Fibroblast of pulmonary artery (primary cell): ENCODE measurements at regions not wholly inside any gene's neighbourhood (a gene's known extent, or its start where the extent isn't known, plus 50 kb on each side); places are given as distances from the start of the nearest gene placed in this dataset.

Experiments used
- DNase-seq: peaks from one replicate; pipeline ENCODE4 v3.0.0-alpha.2; 2010; ENCODE audit warnings: low read depth
- H3K4me3 ChIP-seq: replicated peaks from 2 replicates; pipeline ENCODE4 v1.5.1; 2011; ENCODE audit warnings: low read depth, mild to moderate bottlenecking, control low read depth, low read length, moderate library complexity
- TF ChIP-seq, protein P1 (sequence below): IDR thresholded peaks from 2 replicates; pipeline ENCODE4 v1.5.1; 2011; ENCODE audit warnings: mild to moderate bottlenecking, control low read depth, low read length, inconsistent platforms; ENCODE audit errors: missing control alignments

- peak; percentile 87 for DNase-seq
- TF ChIP-seq, protein P1, sequence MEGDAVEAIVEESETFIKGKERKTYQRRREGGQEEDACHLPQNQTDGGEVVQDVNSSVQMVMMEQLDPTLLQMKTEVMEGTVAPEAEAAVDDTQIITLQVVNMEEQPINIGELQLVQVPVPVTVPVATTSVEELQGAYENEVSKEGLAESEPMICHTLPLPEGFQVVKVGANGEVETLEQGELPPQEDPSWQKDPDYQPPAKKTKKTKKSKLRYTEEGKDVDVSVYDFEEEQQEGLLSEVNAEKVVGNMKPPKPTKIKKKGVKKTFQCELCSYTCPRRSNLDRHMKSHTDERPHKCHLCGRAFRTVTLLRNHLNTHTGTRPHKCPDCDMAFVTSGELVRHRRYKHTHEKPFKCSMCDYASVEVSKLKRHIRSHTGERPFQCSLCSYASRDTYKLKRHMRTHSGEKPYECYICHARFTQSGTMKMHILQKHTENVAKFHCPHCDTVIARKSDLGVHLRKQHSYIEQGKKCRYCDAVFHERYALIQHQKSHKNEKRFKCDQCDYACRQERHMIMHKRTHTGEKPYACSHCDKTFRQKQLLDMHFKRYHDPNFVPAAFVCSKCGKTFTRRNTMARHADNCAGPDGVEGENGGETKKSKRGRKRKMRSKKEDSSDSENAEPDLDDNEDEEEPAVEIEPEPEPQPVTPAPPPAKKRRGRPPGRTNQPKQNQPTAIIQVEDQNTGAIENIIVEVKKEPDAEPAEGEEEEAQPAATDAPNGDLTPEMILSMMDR = peak; percentile 68
- no peak overlapping the region for H3K4me3 ChIP-seq
Observed at GRCh38 chr6:26175428-26176181, 88.4 kb downstream of the HFE start.

- H3K4me3 ChIP-seq = no peak overlapping the region
- DNase-seq = no peak
- TF ChIP-seq, protein P1 = no peak
Observed at GRCh38 chr6:26179675-26180074, 92.4 kb downstream of the HFE start.

DNA sequence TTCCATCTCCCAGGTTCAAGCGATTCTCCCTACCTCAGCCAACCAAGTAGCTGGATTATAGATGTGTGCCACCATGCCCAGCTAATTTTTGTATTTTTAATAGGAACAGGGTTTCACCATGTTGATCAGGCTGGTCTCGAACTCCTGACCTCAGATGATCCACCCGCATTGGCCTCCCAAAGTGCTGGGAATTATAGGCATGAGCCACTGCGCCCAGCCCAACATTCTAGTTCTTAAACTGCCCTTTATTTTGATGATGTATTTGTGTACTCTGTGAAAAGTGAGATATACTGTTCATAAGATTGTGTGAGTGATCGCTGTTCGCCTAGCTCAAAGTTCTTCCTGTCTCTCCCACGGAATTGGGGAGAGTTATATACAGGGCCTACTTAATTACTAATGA is 93.1 kb downstream of the HFE start:
- TF ChIP-seq, protein P1 = no peak
- DNase-seq = no peak
- no peak overlapping the region for H3K4me3 ChIP-seq

- peak overlapping the region; percentile 56 for H3K4me3 ChIP-seq
- TF ChIP-seq, protein P1 = no peak
- DNase-seq = no peak
Observed at GRCh38 chr6:26183237-26183580, 96.0 kb downstream of the HFE start.

DNA sequence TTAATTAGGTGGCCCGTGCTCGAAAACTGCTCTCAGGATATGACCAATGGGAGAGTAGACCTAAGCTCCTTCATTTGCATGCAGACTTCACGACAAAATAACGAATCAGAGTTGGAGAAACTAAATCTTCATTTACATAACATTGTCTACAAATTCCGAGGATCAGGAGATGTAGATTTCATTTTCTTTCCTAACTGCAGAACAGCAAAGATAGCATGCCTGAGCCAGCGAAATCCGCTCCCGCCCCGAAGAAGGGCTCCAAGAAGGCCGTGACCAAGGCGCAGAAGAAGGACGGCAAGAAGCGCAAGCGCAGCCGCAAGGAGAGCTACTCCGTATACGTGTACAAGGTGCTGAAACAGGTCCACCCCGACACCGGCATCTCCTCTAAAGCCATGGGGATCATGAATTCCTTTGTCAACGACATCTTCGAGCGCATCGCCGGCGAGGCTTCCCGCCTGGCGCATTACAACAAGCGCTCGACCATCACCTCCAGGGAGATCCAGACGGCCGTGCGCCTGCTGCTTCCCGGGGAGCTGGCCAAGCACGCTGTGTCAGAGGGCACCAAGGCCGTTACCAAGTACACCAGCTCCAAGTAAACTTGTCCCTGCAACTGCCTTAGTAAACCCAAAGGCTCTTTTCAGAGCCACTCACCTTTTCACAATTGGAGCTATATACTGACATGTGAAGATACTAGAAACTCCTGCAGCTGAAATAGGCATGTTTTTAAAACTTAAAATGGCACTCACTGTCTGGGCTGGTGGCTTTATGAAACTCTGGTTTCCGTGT is 96.5 kb downstream of the HFE start:
- peak; percentile 94 for DNase-seq
- TF ChIP-seq, protein P1 = no peak

GRCh38 chr6:26184367-26184891 is 97.2 kb downstream of the HFE start:
- TF ChIP-seq, protein P1 = no peak
- no peak for DNase-seq
- peak overlapping the region; percentile 56 for H3K4me3 ChIP-seq

More for the DNA sequence above, 96.5 kb downstream of the HFE start:
- peak overlapping the region; percentile 56 for H3K4me3 ChIP-seq
